GM21825 (cell line): ENCODE measurements at regions not wholly inside any gene's neighbourhood (a gene's known extent, or its start where the extent isn't known, plus 50 kb on each side); places are given as distances from the start of the nearest gene placed in this dataset.

Source experiments
- ATAC-seq: cut with Tn5 transposase; IDR thresholded peaks from one replicate; pipeline ENCODE4 v1.9.1; 2021; ENCODE audit warnings: mild to moderate bottlenecking, moderate library complexity; ENCODE audit not compliant: unreplicated experiment

DNA sequence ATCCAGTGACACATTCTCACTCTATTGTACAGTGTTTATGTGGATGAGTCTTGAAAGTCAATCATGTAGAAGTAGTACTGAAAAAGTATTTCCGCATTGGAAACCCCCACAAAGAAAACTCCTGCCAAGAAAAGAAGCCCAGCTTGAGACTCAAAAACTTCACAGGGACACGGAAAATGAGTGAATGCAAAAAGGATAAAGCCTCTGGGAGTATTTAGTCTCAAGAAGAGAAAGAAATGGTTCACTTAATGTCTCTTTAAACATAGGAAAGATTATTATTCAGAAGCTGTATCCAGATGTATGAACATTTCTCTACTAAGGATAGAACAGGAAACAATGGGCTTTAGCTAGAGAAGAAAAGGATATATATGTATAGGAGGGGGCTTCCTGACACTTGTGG lies 304.5 kb downstream of the BARHL2 start:
- no peak for ATAC-seq

DNA sequence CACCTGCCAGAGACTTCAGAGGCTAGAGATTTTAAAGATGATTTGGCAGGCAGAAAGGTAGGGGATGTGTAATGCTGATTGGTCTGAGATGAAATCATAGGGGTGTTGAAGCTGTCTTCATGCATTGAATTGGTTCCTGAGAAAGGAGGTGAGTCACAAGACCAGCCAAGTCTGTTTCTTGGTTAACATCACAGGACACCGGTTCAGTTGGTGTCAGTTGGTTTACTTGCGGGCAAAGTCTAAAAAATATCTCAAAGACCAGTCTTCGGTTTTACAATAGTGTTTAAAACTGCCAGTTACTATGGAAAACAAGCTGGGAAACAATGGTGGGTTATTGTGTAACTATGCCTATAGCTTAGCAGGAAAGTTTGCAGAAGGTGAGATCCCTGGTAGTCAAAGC lies 305.9 kb downstream of the BARHL2 start:
- ATAC-seq: no peak

DNA sequence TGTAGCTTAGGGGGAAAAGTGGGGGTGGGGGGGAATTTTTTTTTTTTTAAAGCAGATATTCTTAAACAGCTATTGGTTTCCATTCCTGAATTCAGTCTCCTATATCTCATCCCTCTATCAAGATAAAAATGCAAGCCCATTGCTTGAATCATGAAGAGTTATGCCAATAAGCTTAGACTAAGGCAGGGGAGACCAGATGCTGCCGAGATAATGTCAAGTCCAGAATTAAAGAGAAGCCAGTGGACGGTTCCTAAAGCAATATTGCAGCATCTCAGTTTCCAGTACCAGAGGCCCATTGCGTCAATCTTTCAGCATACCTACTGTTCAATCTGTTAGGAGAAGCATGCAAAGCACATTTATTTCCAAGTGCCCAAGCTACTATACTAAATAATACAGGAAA lies 309.4 kb downstream of the BARHL2 start:
- no peak for ATAC-seq

DNA sequence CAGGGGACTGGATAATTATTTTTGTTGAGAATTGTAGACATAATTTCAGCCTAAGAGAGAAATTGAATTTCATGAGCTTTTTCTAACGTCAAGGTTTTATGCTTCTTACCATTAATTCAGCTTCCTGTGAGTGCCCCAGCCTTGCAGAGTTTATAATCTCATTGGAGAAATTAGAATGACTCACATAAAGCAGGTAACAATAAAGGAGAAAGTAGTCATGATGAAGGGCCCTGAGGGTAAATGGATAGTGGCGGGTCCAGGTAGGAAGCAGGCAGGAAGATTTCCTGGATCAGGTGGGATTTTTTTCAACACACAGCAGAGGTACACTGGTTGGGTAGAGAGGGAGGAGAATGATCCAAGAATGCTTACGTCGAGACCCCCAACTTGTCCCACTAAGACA lies 311.4 kb downstream of the BARHL2 start:
- ATAC-seq: no peak

DNA sequence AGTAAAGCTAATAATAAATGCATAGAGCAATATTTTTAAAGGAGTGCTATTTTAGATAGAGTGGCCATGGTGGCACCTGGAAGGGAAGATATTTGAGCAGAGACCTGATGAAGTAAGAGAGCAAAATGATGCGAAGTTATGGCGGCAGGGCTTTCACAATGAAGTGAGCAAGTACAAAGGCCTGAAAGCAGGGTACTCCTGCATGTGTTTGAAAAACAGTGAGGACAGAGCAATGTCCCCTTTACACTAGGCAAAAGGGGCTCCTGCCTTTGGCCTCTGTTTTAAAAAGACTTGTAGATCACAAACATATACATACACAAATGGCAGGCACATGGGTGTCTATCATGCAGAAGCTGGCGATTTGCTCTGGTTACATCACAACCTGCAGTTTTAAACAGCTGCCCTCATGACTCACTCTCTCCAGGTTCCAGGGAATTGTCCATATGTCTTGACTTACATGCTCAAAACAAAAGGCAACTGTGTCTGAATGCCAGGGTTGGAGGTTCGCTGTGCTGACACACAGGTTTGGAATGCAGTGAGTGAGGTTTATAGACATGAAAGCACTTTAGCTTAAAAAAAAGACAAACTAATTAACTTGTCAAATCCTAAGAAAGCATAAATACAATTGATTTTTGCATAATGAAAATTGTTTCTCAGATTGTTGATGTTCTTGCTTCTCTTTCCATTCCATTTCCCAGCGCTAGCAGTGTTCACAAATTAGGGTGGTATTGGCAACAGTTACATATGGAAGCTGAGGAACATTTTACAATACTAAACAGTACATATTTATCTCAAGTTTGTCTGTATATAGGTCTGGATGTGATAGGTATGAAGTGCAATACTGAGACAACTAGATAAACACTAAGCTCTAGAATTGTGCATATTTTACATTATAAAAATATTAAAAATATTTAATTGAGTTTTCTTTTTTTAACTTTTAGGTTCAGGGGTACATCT lies 313.9 kb downstream of the BARHL2 start:
- no peak for ATAC-seq

DNA sequence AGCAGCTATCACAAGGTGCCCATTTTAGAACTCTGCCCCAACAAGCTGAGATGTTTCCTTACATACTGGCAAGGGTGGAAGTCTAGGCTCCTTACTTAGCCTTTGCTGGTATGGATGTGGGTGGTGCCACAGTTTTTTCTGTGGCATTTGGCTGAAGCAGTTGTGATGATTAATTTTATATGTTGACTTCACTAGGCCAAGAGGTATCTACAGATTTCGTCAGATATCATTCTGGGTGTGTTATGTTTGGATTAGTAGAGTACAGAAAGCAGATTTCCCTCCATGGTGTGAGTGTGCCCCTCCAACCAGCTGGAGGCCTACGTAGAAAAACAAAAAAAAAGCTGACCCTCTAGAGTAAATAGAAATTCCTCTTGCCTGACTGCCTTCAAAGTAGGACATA lies 317.0 kb downstream of the BARHL2 start:
- no peak for ATAC-seq

DNA sequence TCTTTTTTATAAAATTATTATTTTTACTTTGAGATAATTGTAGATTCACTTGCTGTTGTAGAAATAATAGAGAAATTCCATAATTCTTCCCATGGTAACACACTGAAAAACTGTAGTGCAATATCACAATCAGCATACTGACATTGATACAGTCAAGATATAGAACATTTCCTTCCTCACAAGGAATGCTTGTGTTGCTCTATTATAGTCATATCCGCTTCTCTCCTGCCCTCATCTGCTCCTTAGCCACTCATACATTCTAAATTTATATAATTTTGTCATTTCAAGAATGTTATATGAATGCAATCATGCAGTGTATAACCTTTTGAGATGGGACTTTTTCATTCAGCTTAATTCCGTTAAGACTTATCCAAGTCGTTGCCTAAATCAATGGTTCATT lies 320.2 kb downstream of the BARHL2 start:
- no peak for ATAC-seq

DNA sequence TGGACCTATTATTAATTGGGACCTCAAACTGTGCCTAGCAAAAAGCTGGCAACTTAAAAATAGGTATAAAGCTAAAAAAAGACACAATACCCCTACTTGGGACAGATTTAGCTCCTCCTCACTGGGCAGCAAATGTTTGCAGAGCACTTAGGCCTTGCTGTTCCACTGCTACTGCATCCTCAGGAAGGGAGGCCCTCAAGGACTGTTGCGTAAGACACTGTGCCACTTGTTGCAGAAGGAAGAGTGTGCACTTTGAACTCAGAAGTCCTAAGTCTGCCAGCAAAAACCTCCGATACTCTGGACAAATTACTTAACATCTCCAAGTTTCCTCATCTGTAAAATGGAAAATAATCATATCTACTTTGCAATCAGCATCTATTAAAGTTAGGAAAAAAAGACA lies 322.9 kb downstream of the BARHL2 start:
- no peak for ATAC-seq

DNA sequence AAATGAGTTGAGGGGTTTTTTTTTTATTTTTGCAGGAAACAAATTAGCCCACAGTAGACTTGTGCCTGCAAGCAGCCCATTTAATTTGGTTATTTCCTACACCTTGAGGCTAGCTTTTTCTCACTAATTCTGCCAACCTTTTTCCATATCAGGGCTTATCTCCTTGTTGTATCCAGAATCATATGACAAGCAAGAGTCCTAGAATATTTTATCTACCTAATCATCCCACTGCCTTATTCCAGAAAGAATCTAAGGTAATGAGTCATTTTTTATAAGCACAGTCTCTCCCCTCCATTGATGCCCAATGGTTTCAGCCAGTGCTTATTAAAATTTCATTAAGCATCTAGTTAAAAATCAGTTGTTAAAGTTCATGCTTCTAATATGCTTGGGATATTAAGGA lies 324.1 kb downstream of the BARHL2 start:
- ATAC-seq: no peak

DNA sequence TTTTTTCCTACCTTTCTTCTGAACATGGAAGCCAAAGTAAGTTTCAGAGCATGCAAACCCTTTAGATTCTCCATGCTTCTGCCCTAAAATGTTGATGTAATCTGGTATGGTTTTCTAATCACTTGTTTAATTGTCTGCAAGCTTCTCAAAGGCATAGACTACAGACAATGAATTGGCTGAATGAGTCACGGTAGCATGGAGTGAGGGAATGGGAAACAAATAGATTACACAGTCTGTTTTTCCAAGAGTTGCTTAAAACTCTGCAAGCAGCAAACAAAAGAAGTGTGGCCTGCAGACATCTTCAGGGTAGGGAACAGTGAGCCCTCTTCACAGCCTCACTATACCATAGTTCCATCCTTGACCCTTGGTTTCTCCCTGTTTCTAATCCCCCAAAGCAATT lies 326.0 kb downstream of the BARHL2 start:
- ATAC-seq: no peak

DNA sequence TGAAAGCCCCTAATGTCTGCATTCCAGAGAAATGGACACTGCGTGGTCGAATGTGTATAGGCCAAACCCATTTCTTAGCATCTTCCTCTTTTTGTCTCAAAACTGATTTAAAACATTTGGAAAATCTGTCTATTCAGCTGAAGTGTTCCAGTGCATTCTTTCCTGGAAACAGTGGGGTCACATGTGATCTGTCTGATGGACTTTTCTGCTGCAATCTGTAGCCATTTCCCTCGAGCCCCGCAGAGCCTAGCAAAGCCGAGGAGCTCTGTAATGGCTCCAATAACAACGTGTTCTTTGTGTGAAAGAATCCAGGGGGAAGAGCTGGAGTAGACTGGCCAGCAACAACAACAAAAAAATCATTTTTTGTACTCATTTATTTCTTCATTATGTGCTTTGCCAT lies 329.3 kb downstream of the BARHL2 start:
- ATAC-seq: no peak

DNA sequence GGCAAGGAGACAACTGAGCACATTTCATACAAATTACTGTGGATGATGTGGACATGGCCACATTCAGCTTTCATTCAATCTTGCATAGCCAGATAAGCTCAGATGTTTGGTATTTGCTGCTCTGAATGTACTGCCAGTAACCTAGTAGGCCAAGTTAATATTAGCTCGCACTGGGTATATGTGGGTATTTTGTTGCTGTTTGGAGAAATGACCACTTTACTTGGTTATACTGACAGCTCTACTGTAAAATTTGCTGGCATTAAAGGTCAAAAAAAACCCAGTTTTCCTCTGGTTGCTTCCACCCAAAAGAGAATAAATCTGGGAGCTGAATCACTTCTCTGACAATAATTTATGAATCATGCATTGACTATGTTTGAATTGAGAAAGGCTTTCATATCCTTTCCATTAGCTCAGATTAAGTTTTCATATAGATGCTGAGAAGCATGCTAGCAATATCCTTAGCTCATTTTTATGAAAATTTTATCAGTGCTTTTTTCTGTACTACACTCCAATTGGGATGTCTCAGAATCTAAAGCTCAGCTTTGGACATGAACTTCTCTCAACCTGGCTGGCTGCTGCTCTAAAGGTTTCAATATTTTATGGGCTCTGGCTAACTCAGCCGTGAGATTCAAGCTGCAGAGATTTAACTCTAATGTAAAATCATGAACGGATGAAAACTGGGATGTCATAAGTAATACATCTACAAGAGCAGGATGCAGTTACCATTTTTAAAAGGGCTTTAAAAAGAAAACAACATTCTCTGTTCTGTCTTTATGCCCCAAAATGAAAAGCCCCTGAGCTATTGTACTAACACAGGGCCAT lies 330.0 kb downstream of the BARHL2 start:
- no peak for ATAC-seq

DNA sequence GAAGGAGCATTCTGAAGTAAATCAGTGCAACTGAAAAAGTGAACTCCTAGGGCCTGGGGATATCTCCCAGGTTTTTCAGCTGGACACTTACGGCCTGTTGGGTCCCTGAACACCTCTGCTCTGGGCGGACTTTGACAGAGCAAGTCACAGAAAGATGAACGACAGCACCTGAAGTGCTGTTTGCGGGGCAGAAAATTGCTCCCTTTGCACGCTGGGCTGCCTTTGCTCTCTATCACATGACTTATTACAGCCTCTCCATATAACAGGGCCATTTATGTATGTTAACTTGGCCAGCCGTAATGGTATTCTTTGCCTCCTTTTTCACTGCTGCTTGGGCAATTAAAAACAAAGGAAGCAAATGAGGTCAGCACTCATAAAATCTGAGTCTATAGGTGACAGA lies 332.9 kb downstream of the BARHL2 start:
- no peak for ATAC-seq

DNA sequence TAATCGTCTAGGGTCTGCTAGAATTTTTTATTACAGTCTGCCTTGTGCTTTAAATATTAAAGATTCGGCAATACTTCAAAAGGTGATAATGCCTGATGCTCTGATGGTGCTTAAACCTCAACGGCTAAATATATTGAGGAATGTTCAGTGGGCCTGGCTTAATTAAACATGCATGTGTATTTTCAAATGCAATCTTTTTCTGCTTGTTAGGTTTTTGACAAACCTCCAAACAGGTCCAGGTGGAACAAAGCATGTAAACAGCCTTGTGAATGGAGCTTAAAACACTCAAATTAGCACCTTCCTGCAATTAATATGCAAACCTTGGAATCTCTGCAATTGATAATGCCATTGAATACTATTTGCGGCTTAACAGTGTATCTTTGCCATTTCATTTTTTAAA lies 334.9 kb downstream of the BARHL2 start:
- ATAC-seq: no peak

DNA sequence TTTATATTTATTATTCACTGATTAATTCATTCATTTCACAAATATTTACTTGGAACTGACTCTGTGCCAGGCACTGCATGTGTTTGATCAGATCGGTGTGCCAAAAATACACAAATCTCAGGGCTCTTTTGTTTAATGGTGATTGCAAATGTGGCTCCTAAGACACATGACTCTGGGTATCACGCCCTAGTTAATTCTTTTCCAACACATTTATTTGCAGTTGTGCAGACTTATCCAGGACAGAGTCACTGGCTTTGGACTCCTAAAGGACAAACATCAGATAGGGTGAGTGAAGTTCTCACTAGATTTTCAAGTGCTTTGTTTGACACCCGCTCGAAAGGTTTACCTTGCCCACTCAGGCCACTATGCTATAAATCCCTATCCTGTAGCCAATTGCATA lies 335.5 kb downstream of the BARHL2 start:
- no peak for ATAC-seq

DNA sequence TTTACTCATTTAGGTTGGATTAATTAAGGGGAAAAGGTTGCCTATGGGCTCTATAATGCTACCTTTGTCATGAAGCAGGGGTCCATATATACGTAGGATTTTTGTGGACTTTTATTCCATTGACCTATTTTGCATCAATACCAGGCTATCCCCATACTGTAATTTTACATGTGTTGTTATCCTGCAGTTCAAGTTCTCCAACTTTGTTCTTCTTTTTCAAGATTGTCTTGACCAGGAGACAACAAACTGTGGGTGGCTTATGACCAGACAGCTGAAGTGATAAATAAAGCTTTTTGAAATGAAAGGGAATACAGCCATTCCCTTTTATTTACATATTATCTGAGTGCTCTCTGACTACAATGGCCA lies 345.7 kb downstream of the BARHL2 start:
- ATAC-seq: no peak

DNA sequence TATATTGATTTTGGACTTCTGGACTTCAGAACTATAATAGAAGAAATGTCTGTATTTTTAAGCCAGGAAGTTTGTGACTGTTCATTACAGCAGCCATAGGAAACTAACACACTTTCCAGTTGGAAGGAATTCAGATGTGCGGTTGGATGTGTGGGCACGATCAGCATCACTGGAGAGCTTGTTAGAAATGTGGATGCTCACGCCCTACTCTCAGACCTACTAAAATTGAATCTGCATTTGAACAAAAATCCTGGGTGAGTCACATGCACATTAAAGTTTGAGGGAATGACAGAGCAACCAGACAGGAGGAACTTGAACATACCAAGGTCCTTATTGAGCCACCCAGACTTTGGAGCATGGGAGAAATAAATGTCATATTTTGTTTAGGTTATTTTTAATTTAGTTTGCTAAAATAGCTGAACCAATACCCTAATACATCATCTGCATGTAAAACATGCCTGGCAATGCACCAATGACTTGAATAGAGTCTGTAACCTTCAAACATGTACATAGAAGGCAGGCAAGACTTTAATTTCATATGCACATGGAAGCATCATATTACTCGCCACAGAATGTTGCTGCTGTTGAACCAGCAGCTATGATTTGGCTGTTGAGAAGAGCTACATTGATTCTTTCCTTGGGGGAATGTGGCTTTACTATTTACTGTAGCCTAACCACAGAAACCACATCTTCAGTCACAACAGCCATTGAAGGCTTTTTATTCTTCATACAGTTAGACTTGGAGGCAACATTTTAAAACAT lies 346.2 kb downstream of the BARHL2 start:
- no peak for ATAC-seq

DNA sequence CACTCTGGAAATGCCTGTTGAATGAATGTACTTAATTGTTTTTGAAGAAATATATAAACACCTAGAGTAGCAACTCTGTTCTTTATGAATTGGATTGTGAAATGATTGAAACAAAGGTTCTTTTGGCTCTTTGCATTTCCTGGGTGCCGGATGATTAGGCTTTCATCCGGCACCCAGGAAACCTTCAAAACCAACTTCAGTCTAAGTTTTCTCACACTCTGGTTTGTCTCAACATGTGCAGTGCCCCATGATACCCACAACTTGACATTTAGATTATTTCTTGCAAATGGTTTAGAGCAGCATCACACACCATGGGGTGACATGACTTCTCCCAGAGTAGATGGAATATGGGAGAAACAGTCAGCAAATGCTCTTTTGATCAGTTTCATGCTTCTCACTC lies 354.9 kb downstream of the BARHL2 start:
- no peak for ATAC-seq

DNA sequence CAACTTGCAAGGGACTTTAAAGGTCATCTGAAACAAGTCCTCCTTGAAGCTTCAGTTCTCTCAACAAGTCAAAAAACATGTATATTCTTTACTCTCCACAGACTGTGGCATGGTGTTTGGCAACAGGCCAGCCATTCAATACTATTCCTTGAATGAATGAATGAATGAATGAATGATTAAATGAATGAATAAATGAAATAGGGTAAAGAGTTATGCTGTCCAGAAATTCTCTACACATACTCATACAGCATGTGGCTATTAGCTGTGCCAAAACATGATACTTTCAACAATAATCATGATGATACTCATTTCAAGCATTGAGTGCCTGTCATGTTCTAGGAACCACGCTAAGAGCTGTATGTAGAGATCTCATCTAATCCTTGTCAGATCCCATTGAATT lies 356.1 kb downstream of the BARHL2 start:
- ATAC-seq: no peak

DNA sequence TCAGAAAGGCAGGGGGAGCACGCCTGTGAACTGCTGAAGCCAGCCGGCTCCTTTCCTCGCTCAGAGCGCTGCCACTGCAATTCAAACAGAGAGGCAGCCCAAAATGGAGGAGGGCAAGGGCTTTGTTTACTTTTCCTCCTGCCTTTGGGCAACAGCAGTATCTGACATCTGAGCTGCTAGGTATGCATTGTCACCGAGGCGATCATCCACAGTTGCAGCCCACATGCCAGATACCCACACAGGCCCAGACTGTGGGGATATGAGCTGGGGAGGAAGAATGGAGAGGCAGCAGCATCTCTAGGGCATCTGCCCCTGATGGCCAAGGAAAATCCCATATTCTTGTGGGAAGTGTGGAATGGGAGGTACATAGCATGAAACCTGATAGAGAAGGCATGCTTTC lies 357.1 kb downstream of the BARHL2 start:
- ATAC-seq: no peak

DNA sequence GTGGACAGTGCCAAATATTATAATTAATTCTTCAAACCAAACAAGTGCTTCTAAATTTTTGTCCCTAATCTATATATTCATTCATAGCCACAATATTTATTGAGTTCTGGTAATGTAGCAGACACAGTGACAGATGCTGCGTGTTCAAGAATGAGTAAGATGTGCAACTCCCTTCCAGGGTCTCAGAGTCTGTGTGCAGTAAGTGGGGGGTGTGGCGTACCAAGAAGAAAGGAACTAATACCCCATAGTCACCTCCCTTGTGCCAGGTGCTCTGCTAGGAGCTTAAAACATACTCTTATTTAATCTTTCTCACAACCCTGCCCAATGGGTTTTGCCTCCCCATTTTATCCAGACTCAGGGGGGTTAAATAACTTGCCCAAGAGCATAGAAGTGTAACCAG lies 358.7 kb downstream of the BARHL2 start:
- ATAC-seq: no peak
